Caki2 (cell line): ENCODE measurements at regions not wholly inside any gene's neighbourhood (a gene's known extent, or its start where the extent isn't known, plus 50 kb on each side); places are given as distances from the start of the nearest gene placed in this dataset.
A peak's percentile ranks its signal among the peaks of the same experiment; 100 is the strongest.

ENCODE experiments used
- DNase-seq: peaks from one replicate; pipeline ENCODE4 v3.0.0-alpha.2; 2015; ENCODE audit warnings: low read depth
- in situ Hi-C: cut with HindIII; loops from 2 replicates; pipeline ENCODE4 v1.10.0; 2016; ENCODE audit warnings: low sequenced_read_pairs, low pct_unique_long_range_greater_than_20kb, mixed read lengths

GRCh38 chr20:11034025-11034424 lies 360.2 kb upstream of the JAG1 start:
- in situ Hi-C loops = no loop called here
- no peak for DNase-seq

- DNase-seq = no peak
- in situ Hi-C loops = no loop called here
Measured at GRCh38 chr20:11035211-11035610, 361.4 kb upstream of the JAG1 start.

GRCh38 chr20:11041396-11041795 lies 367.6 kb upstream of the JAG1 start:
- DNase-seq = no peak
- in situ Hi-C loops = no loop called here

GRCh38 chr20:11043001-11043400 lies 369.2 kb upstream of the JAG1 start:
- no peak for DNase-seq
- in situ Hi-C loops = no loop called here

GRCh38 chr20:11044561-11044960 lies 370.8 kb upstream of the JAG1 start:
- no peak for DNase-seq
- in situ Hi-C loops = no loop called here

GRCh38 chr20:11045412-11046175 lies 371.8 kb upstream of the JAG1 start:
- in situ Hi-C loops = no loop called here
- DNase-seq = no peak

- DNase-seq = peak; percentile 68
- in situ Hi-C loops = no loop called here
Measured at GRCh38 chr20:11047559-11047958, 373.8 kb upstream of the JAG1 start.

- no peak for DNase-seq
- in situ Hi-C loops = no loop called here
Measured at GRCh38 chr20:11048739-11049138, 374.9 kb upstream of the JAG1 start.

GRCh38 chr20:11050350-11050749 lies 376.6 kb upstream of the JAG1 start:
- no peak for DNase-seq
- in situ Hi-C loops = no loop called here

- in situ Hi-C loops = no loop called here
- no peak for DNase-seq
Measured at GRCh38 chr20:11051136-11051535, 377.3 kb upstream of the JAG1 start.

- in situ Hi-C loops = no loop called here
- DNase-seq = no peak
Measured at GRCh38 chr20:11053310-11053709, 379.5 kb upstream of the JAG1 start.

- peak; percentile 93 for DNase-seq
- in situ Hi-C loops = no loop called here
Measured at GRCh38 chr20:11054266-11054993, 380.6 kb upstream of the JAG1 start.

- in situ Hi-C loops = no loop called here
- no peak for DNase-seq
Measured at GRCh38 chr20:11056414-11056813, 382.6 kb upstream of the JAG1 start.

GRCh38 chr20:11057624-11058023 lies 383.8 kb upstream of the JAG1 start:
- in situ Hi-C loops = no loop called here
- DNase-seq = peak; percentile 29

- no peak for DNase-seq
- in situ Hi-C loops = no loop called here
Measured at GRCh38 chr20:11059659-11060058, 385.9 kb upstream of the JAG1 start.

- in situ Hi-C loops = no loop called here
Measured at GRCh38 chr20:11060423-11061185, 386.8 kb upstream of the JAG1 start.

GRCh38 chr20:11063444-11063843 lies 389.6 kb upstream of the JAG1 start:
- in situ Hi-C loops = no loop called here
- no peak for DNase-seq

More at GRCh38 chr20:11060423-11061185, 386.8 kb upstream of the JAG1 start:
- DNase-seq = no peak

- DNase-seq = no peak
Measured at GRCh38 chr20:11064946-11065345, 391.1 kb upstream of the JAG1 start.

GRCh38 chr20:11067359-11067758 lies 393.6 kb upstream of the JAG1 start:
- in situ Hi-C loops = no loop called here
- DNase-seq = no peak

More at GRCh38 chr20:11064946-11065345, 391.1 kb upstream of the JAG1 start:
- in situ Hi-C loops = no loop called here
